ENCODE measurements at regions not wholly inside any gene's neighbourhood (a gene's known extent, or its start where the extent isn't known, plus 50 kb on each side); places are given as distances from the start of the nearest gene placed in this dataset.

DNA sequence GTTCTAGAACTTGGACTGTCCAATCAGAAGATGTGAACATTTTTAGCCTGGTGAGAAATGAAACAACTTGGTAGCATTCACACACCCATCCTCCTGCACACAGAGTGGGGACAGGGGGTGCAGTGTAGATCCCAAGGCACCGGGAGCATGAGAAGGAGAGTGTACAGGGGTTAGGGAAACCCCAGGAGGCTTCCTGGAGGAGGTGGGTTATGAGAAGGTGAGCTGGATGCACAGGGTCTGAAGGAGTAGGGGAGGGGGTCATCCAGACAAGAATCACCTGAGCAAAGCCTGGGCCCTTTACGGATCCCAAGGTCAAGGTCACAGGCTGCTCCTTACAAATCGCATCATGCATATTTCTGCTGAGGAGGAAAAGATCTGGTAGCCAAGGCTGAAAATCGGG lies 117.5 kb upstream of the TMPRSS2 start (continued):
- TF ChIP-seq USF2 (IDR thresholded peaks at IDR 0.05; ENCODE audit: low read length) (no peak), SP1 (IDR thresholded peaks at IDR 0.05; ENCODE audit: low read depth, low read length) (no peak), SUZ12 (IDR thresholded peaks at IDR 0.05; ENCODE audit: low read length) (no peak), CEBPB (IDR thresholded peaks at IDR 0.05; ENCODE audit: low read depth, low read length) (no peak), KDM4A (IDR thresholded peaks at IDR 0.05; ENCODE audit: low read depth, low read length, severe bottlenecking) (no peak), POU5F1 (IDR thresholded peaks at IDR 0.05; ENCODE audit: low read depth, low read length) (no peak)

Data from H1 (cell line).